HepG2 (cell line): ENCODE measurements at regions not wholly inside any gene's neighbourhood (a gene's known extent, or its start where the extent isn't known, plus 50 kb on each side); places are given as distances from the start of the nearest gene placed in this dataset.

Source experiments
- ATAC-seq: fragments of 200-7000 bp; cut with Tn5 transposase; 3 replicates; pipeline ENCODE4 v1.9.1; 2020; ENCODE audit warnings: mild to moderate bottlenecking, moderate library complexity
- BruUV-seq: library from RNA; stranded (reverse); fragments of 400-500 nt; replicated peaks from 2 replicates; lab custom pipeline; 2021; lab: Mats Ljungman, UMichigan
- CTCF ChIA-PET: fragments of 300-600 bp; formaldehyde crosslinking; extraction: SDS; loops from one replicate; lab custom pipeline; 2021; ENCODE audit warnings: low total read pairs, inconsistent platforms, low intra/inter-chr PET ratio; lab: Yijun Ruan, JAX
- POLR2A ChIA-PET: fragments of 350-600 bp; sonication (Branson Sonifier 250); formaldehyde crosslinking; loops from one replicate; lab custom pipeline; 2020; ENCODE audit warnings: antibody characterized with exemption, inconsistent platforms; lab: Yijun Ruan, JAX
- DNase-seq: peaks from one replicate; pipeline ENCODE4 v3.0.0-alpha.2; 2015; ENCODE audit warnings: low spot score
- FAIRE-seq: peaks from 3 replicates; lab custom pipeline; 2011; peaks lifted over from hg19 to GRCh38; lab: Jason Lieb, UNC
- H2AFZ ChIP-seq: one replicate; pipeline ENCODE4 v1.6.1; 2011; ENCODE audit warnings: low read length, inconsistent platforms
- H3K27ac ChIP-seq: fragments of 300-600 bp; 3 replicates; pipeline ENCODE4 v1.8.0; 2011; ENCODE audit warnings: mixed run types, mild to moderate bottlenecking, mixed read lengths, low read length, inconsistent platforms; ENCODE audit not compliant: insufficient read depth; ENCODE audit errors: extremely low read length
- H3K27me3 ChIP-seq, 2 experiments: fragments of 200-600 bp in 1 of 2; 2 replicates in 1 of 2; 3 replicates in 1 of 2; pipeline versions ENCODE4 v1.6.0 to v1.8.0; 2011; ENCODE audit warnings: low read length in 2 of 2, mild to moderate bottlenecking in 2 of 2, moderate library complexity in 2 of 2, inconsistent platforms in 1 of 2; ENCODE audit not compliant: insufficient read depth in 2 of 2, control insufficient read depth in 1 of 2
- H3K36me3 ChIP-seq, 2 experiments: fragments of 200-600 bp in 1 of 2; replicated peaks in 1 of 2; 2 replicates in 1 of 2; 3 replicates in 1 of 2; pipeline versions ENCODE4 v1.5.1 to v1.8.0; 2011; ENCODE audit warnings: low read length in 2 of 2, inconsistent platforms in 1 of 2; ENCODE audit not compliant: insufficient read depth in 2 of 2, control insufficient read depth in 1 of 2
- H3K4me1 ChIP-seq: 2 replicates; pipeline ENCODE4 v1.5.1; 2012; ENCODE audit warnings: low read length, inconsistent platforms; ENCODE audit not compliant: insufficient read depth
- H3K4me2 ChIP-seq: 2 replicates; pipeline ENCODE4 v1.6.0; 2011; ENCODE audit warnings: low read depth, low read length, inconsistent platforms
- H3K4me3 ChIP-seq, 3 experiments: fragments of 200-600 bp in 1 of 3; sonication (generic), shearing (Covaris generic) in 1 of 3; replicated peaks in 1 of 3; 2 replicates each; pipeline ENCODE4 v1.5.1; 2011 to 2016; ENCODE audit warnings: low read length in 3 of 3, inconsistent platforms in 2 of 3, low read depth in 2 of 3, mild to moderate bottlenecking in 2 of 3, control low read depth in 1 of 3, mixed read lengths in 1 of 3; ENCODE audit not compliant: insufficient read depth in 1 of 3
- H3K79me2 ChIP-seq: one replicate; pipeline ENCODE4 v1.6.1; 2011; ENCODE audit warnings: low read length, inconsistent platforms; ENCODE audit not compliant: insufficient read depth
- H3K9ac ChIP-seq: 2 replicates; pipeline ENCODE4 v1.6.0; 2011; ENCODE audit warnings: mild to moderate bottlenecking, low read depth, low read length, inconsistent platforms; ENCODE audit not compliant: insufficient read depth
- H3K9me3 ChIP-seq: 2 replicates; pipeline ENCODE4 v1.5.1; 2012; ENCODE audit warnings: mild to moderate bottlenecking, low read length
- H4K20me1 ChIP-seq: 2 replicates; pipeline ENCODE4 v1.6.0; 2011; ENCODE audit warnings: inconsistent platforms, mild to moderate bottlenecking, low read length, moderate library complexity; ENCODE audit not compliant: insufficient read depth
- CHD2 ChIP-seq: IDR thresholded peaks from 2 replicates; pipeline ENCODE4 v1.6.1; 2011; ENCODE audit warnings: low read depth, low read length, improper control_type of control experiment
- E2F1 ChIP-seq: sonication (generic); formaldehyde crosslinking; IDR thresholded peaks from 2 replicates; pipeline ENCODE4 v1.5.0; 2020; ENCODE audit warnings: missing genetic modification reagents
- FUBP1 ChIP-seq: sonication (generic); formaldehyde crosslinking; IDR thresholded peaks from 2 replicates; pipeline ENCODE4 v1.5.1; 2020; ENCODE audit warnings: missing genetic modification reagents, mild to moderate bottlenecking, borderline replicate concordance
- WGBS: methylation state at CpG from one replicate; pipeline ENCODE4 v1.1.6; 2017; ENCODE audit warnings: low lambda C conversion rate; 5-methylcytosine and 5-hydroxymethylcytosine counted together
- in situ Hi-C: cut with HindIII; loops from 2 replicates; pipeline ENCODE4 v1.10.0; 2017; ENCODE audit warnings: low pct_unique_long_range_greater_than_20kb; ENCODE audit not compliant: extremely low pct_ligation_motif_present
- intact Hi-C: fragments of 100-400 bp; cut with micrococcal nuclease; formaldehyde crosslinking; loops from one replicate; pipeline ENCODE4 v1.10.0; 2022; ENCODE audit not compliant: unreplicated experiment

- WGBS = 3% methylated on average over 1 of the region's 1 CpG
Observed at GRCh38 chr9:73468716-73469115, 317.1 kb downstream of the ANXA1 start.

More at GRCh38 chr9:73468716-73469115, 317.1 kb downstream of the ANXA1 start:
- no peak overlapping the region for H3K9ac ChIP-seq
- H3K9me3 ChIP-seq = no peaks in the 10 kb centered on the region
- H3K4me1 ChIP-seq = no peaks in the 10 kb centered on the region
- intact Hi-C loops (no loop called here), in situ Hi-C loops (no loop called here)
- H3K36me3 ChIP-seq = no peaks in the 10 kb centered on the region
- no peaks in the 10 kb centered on the region for H3K79me2 ChIP-seq
- H3K27ac ChIP-seq = no peak overlapping the region
- H4K20me1 ChIP-seq = no peaks in the 10 kb centered on the region
- ATAC-seq (no peak), DNase-seq (no peak), FAIRE-seq (no peak)
- CTCF ChIA-PET = no interaction called here
- TF ChIP-seq E2F1 (CRISPR knock-in tag) (no peak), FUBP1 (CRISPR knock-in tag) (no peak), CHD2 (no peak)
- no peak overlapping the region for H3K4me3 ChIP-seq
- POLR2A ChIA-PET = no interaction called here
- no peaks in the 10 kb centered on the region for H3K27me3 ChIP-seq
- no peak overlapping the region for H2AFZ ChIP-seq
- no peak overlapping the region for H3K4me2 ChIP-seq
- no TSS peak for BruUV-seq
